HEK293 (cell line): ENCODE measurements at regions not wholly inside any gene's neighbourhood (a gene's known extent, or its start where the extent isn't known, plus 50 kb on each side); places are given as distances from the start of the nearest gene placed in this dataset.

ENCODE experiments used
- CTCF ChIA-PET: fragments of 350-600 bp; formaldehyde crosslinking; extraction: SDS; loops from one replicate; lab custom pipeline; 2021; ENCODE audit warnings: antibody characterized with exemption; lab: Yijun Ruan, JAX
- POLR2A ChIA-PET: fragments of 300-600 bp; formaldehyde crosslinking; extraction: SDS; loops from one replicate; lab custom pipeline; 2020; ENCODE audit warnings: antibody characterized with exemption, inconsistent platforms; lab: Yijun Ruan, JAX
- H3K27ac ChIP-seq: fragments of 200-500 bp; sonication (Bioruptor generic); 2 replicates; pipeline ENCODE4 v1.5.1; 2014; ENCODE audit warnings: low read depth, low read length, control low read depth, inconsistent platforms; ENCODE audit errors: extremely low read depth
- H3K36me3 ChIP-seq, 2 experiments: fragments of 200-500 bp in 1 of 2; sonication (Bioruptor generic) in 1 of 2; 1 replicate in 1 of 2; 2 replicates in 1 of 2; pipeline ENCODE4 v1.5.1; 2014 to 2017; ENCODE audit warnings: inconsistent platforms in 2 of 2, low read length in 2 of 2; ENCODE audit not compliant: control insufficient read depth in 2 of 2, insufficient read depth in 1 of 2
- H3K4me1 ChIP-seq: fragments of 200-500 bp; sonication (Bioruptor generic); 2 replicates; pipeline ENCODE4 v1.5.1; 2014; ENCODE audit warnings: mild to moderate bottlenecking, low read length, inconsistent platforms; ENCODE audit not compliant: control insufficient read depth, insufficient read depth
- H3K4me3 ChIP-seq: 2 replicates; pipeline ENCODE4 v1.5.1; 2011; ENCODE audit warnings: low read depth, mild to moderate bottlenecking, control low read depth, low read length, moderate library complexity
- H3K9me3 ChIP-seq: fragments of 200-500 bp; sonication (Bioruptor generic); 2 replicates; pipeline ENCODE4 v1.5.1; 2014; ENCODE audit warnings: low read depth, low read length, inconsistent platforms; ENCODE audit not compliant: control insufficient read depth, insufficient read depth
- BCL11B ChIP-seq: fragments of 450-650 bp; formaldehyde crosslinking; IDR thresholded peaks from 2 replicates; pipeline ENCODE4 v1.5.1; 2016; ENCODE audit warnings: low read depth, missing biosample characterization, missing genetic modification characterization
- ELK4 ChIP-seq: IDR thresholded peaks from 2 replicates; pipeline ENCODE4 v1.6.1; 2011; ENCODE audit warnings: mild to moderate bottlenecking, low read depth, low read length, borderline replicate concordance
- MZF1 ChIP-seq: fragments of 450-650 bp; formaldehyde crosslinking; IDR thresholded peaks from 2 replicates; pipeline ENCODE4 v1.5.1; 2017; ENCODE audit warnings: missing biosample characterization, missing genetic modification characterization, borderline replicate concordance
- SP2 ChIP-seq: fragments of 450-650 bp; formaldehyde crosslinking; IDR thresholded peaks from 2 replicates; pipeline ENCODE4 v1.5.1; 2016; ENCODE audit warnings: missing biosample characterization, missing genetic modification characterization
- TCF7L2 ChIP-seq: IDR thresholded peaks from 2 replicates; pipeline ENCODE4 v1.6.1; 2011; ENCODE audit warnings: low read depth, mild to moderate bottlenecking, inconsistent platforms, low read length, moderate library complexity, borderline replicate concordance
- TRIM28 ChIP-seq: IDR thresholded peaks from 2 replicates; pipeline ENCODE4 v1.6.1; 2011; ENCODE audit warnings: low read length, control low read depth, borderline replicate concordance
- YY1 ChIP-seq: fragments of 450-650 bp; formaldehyde crosslinking; IDR thresholded peaks from 2 replicates; pipeline ENCODE4 v1.5.1; 2018; ENCODE audit warnings: missing biosample characterization, missing genetic modification characterization
- ZBTB11 ChIP-seq: fragments of 450-650 bp; formaldehyde crosslinking; conservative IDR thresholded peaks from 2 replicates; pipeline ENCODE4 v1.5.1; 2016; ENCODE audit warnings: low read depth, missing biosample characterization, missing genetic modification characterization
- ZBTB17 ChIP-seq: fragments of 450-650 bp; formaldehyde crosslinking; IDR thresholded peaks from 2 replicates; pipeline ENCODE4 v1.5.1; 2016; ENCODE audit warnings: missing biosample characterization, missing genetic modification characterization
- ZNF138 ChIP-seq: fragments of 450-650 bp; formaldehyde crosslinking; IDR thresholded peaks from 2 replicates; pipeline ENCODE4 v1.5.1; 2016; ENCODE audit warnings: missing biosample characterization, missing genetic modification characterization, borderline replicate concordance
- ZNF140 ChIP-seq: fragments of 450-650 bp; formaldehyde crosslinking; IDR thresholded peaks from 2 replicates; pipeline ENCODE4 v1.5.1; 2016; ENCODE audit warnings: missing biosample characterization, missing genetic modification characterization
- ZNF169 ChIP-seq: fragments of 450-650 bp; formaldehyde crosslinking; IDR thresholded peaks from 2 replicates; pipeline ENCODE4 v1.5.1; 2016; ENCODE audit warnings: missing biosample characterization, missing genetic modification characterization
- ZNF341 ChIP-seq: fragments of 450-650 bp; formaldehyde crosslinking; IDR thresholded peaks from 2 replicates; pipeline ENCODE4; 2016; ENCODE audit warnings: low read depth, missing biosample characterization, missing genetic modification characterization
- ZNF350 ChIP-seq: fragments of 450-650 bp; formaldehyde crosslinking; IDR thresholded peaks from 2 replicates; pipeline ENCODE4 v1.5.0; 2017; ENCODE audit warnings: missing biosample characterization, mild to moderate bottlenecking, missing genetic modification characterization
- ZNF391 ChIP-seq: fragments of 450-650 bp; formaldehyde crosslinking; IDR thresholded peaks from 2 replicates; pipeline ENCODE4 v1.5.1; 2016; ENCODE audit warnings: low read depth, missing biosample characterization, missing genetic modification characterization, borderline replicate concordance
- ZNF488 ChIP-seq: fragments of 450-650 bp; formaldehyde crosslinking; IDR thresholded peaks from 2 replicates; pipeline ENCODE4 v1.5.1; 2016; ENCODE audit warnings: missing biosample characterization, missing genetic modification characterization
- ZNF544 ChIP-seq: fragments of 450-650 bp; formaldehyde crosslinking; IDR thresholded peaks from 2 replicates; pipeline ENCODE4 v1.5.0; 2017; ENCODE audit warnings: missing biosample characterization, missing genetic modification characterization
- ZNF548 ChIP-seq: fragments of 450-650 bp; formaldehyde crosslinking; IDR thresholded peaks from 2 replicates; pipeline ENCODE4 v1.5.1; 2016; ENCODE audit warnings: missing biosample characterization, missing genetic modification characterization
- ZNF571 ChIP-seq: fragments of 450-650 bp; formaldehyde crosslinking; IDR thresholded peaks from 2 replicates; pipeline ENCODE4 v1.5.0; 2017; ENCODE audit warnings: missing biosample characterization, missing genetic modification characterization
- ZNF585B ChIP-seq: fragments of 450-650 bp; formaldehyde crosslinking; IDR thresholded peaks from 2 replicates; pipeline ENCODE4 v1.5.1; 2016; ENCODE audit warnings: missing biosample characterization, missing genetic modification characterization
- ZNF600 ChIP-seq: fragments of 450-650 bp; formaldehyde crosslinking; IDR thresholded peaks from 2 replicates; pipeline ENCODE4 v1.5.1; 2016; ENCODE audit warnings: missing biosample characterization, missing genetic modification characterization
- ZNF664 ChIP-seq: fragments of 450-650 bp; formaldehyde crosslinking; IDR thresholded peaks from 2 replicates; pipeline ENCODE4 v1.5.1; 2016; ENCODE audit warnings: missing biosample characterization, missing genetic modification characterization
- ZNF704 ChIP-seq: fragments of 450-650 bp; formaldehyde crosslinking; IDR thresholded peaks from 2 replicates; pipeline ENCODE4 v1.5.1; 2016; ENCODE audit warnings: missing biosample characterization, missing genetic modification characterization
- ZNF785 ChIP-seq: fragments of 450-650 bp; formaldehyde crosslinking; IDR thresholded peaks from 2 replicates; pipeline ENCODE4 v1.5.1; 2016; ENCODE audit warnings: missing biosample characterization, missing genetic modification characterization
- ZNF792 ChIP-seq: fragments of 450-650 bp; formaldehyde crosslinking; IDR thresholded peaks from 2 replicates; pipeline ENCODE4 v1.5.1; 2016; ENCODE audit warnings: missing biosample characterization, missing genetic modification characterization
- ZSCAN18 ChIP-seq: fragments of 450-650 bp; formaldehyde crosslinking; IDR thresholded peaks from 2 replicates; pipeline ENCODE4 v1.5.1; 2016; ENCODE audit warnings: missing biosample characterization, missing genetic modification characterization
- TF ChIP-seq, protein P1 (sequence below): fragments of 450-650 bp; formaldehyde crosslinking; IDR thresholded peaks from 2 replicates; pipeline ENCODE4; 2016; ENCODE audit warnings: missing biosample characterization, missing genetic modification characterization
- TF ChIP-seq, protein P2 (sequence below): fragments of 450-650 bp; formaldehyde crosslinking; IDR thresholded peaks from 2 replicates; pipeline ENCODE4 v1.5.1; 2016; ENCODE audit warnings: missing biosample characterization, missing genetic modification characterization

- no peaks in the 10 kb centered on the region for H3K36me3 ChIP-seq
- no peak overlapping the region for H3K27ac ChIP-seq
- POLR2A ChIA-PET = no interaction called here
- no peak for TF ChIP-seq ZNF140 (tag by site-specific recombination)
- TF ChIP-seq ZBTB11 (tag by site-specific recombination) = no peak
- TF ChIP-seq ELK4 = no peak
- no peak for TF ChIP-seq ZNF571 (tag by site-specific recombination)
- no peak for TF ChIP-seq TCF7L2
- TF ChIP-seq ZSCAN18 (tag by site-specific recombination) = no peak
- TF ChIP-seq ZNF138 = no peak
- no peak for TF ChIP-seq ZNF785 (tag by site-specific recombination)
- no peak for TF ChIP-seq ZNF585B (tag by site-specific recombination)
- no peak for TF ChIP-seq YY1 (tag by site-specific recombination)
- no peak for TF ChIP-seq ZNF350
- TF ChIP-seq ZNF488 (tag by site-specific recombination) = no peak
- no peak for TF ChIP-seq ZNF664 (tag by site-specific recombination)
- no peak for TF ChIP-seq ZNF544
- no peak for TF ChIP-seq ZNF600 (tag by site-specific recombination)
- no peak for TF ChIP-seq BCL11B
- no peak for TF ChIP-seq ZNF548 (tag by site-specific recombination)
- no peak for TF ChIP-seq SP2 (tag by site-specific recombination)
- TF ChIP-seq, protein P1, sequence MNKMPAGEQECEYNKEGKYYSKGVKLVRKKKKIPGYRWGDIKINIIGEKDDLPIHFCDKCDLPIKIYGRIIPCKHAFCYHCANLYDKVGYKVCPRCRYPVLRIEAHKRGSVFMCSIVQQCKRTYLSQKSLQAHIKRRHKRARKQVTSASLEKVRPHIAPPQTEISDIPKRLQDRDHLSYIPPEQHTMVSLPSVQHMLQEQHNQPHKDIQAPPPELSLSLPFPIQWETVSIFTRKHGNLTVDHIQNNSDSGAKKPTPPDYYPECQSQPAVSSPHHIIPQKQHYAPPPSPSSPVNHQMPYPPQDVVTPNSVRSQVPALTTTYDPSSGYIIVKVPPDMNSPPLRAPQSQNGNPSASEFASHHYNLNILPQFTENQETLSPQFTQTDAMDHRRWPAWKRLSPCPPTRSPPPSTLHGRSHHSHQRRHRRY (tag by site-specific recombination) = no peak
- no peak for TF ChIP-seq TRIM28
- TF ChIP-seq, all 188 proteins: peak for 0
- CTCF ChIA-PET = interaction anchor here (1.2 kb wide), 1 partner anchor 513 kb away, joined by 3 read pairs; no protein-coding TSS in a partner anchor
- H3K4me3 ChIP-seq = no peak overlapping the region
- no peaks in the 10 kb centered on the region for H3K4me1 ChIP-seq
- H3K9me3 ChIP-seq = no peaks in the 10 kb centered on the region
Observed at GRCh38 chr17:12489325-12489724, 176.4 kb upstream of the MYOCD start.

DNA sequence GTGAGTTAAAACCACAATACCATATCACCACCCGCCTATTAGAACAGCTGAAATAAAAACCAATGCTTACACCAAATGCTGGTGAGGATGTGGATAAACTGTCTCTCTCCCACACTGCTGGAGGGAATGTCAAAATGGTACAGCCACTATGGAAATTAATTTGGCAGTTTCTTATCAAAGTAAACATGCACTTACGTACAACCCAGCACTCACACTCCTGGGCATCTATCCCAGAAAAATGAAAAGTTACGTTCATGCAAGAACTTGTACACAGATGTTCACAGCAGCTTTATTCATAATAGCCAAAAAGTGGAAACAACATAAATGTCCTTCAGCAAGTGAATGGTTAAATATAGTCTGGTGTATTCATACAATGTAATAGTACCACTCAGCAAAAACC is 173.2 kb upstream of the MYOCD start:
- ChIA-PET CTCF (no interaction called here), POLR2A (no interaction called here)
- H3K4me3 ChIP-seq = no peak overlapping the region
- H3K27ac ChIP-seq = no peak overlapping the region
- no peaks in the 10 kb centered on the region for H3K4me1 ChIP-seq
- H3K9me3 ChIP-seq = no peaks in the 10 kb centered on the region
- no peaks in the 10 kb centered on the region for H3K36me3 ChIP-seq
- TF ChIP-seq ZNF341 (tag by site-specific recombination) (no peak), ZNF704 (tag by site-specific recombination) (no peak), ZNF169 (tag by site-specific recombination) (no peak), ZNF792 (tag by site-specific recombination) (no peak), ZNF391 (no peak), MZF1 (no peak), ZNF140 (tag by site-specific recombination) (no peak), ZBTB17 (no peak)
- TF ChIP-seq, protein P2, sequence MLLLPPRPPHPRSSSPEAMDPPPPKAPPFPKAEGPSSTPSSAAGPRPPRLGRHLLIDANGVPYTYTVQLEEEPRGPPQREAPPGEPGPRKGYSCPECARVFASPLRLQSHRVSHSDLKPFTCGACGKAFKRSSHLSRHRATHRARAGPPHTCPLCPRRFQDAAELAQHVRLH (tag by site-specific recombination) = no peak
